NCI-H69 (cell line): ENCODE measurements at regions not wholly inside any gene's neighbourhood (a gene's known extent, or its start where the extent isn't known, plus 50 kb on each side); places are given as distances from the start of the nearest gene placed in this dataset.
A peak's percentile ranks its signal among the peaks of the same experiment; 100 is the strongest.

ENCODE experiments used
- DNase-seq: peaks from one replicate; lab custom pipeline; 2025; lab: John Stamatoyannopoulos, UW

GRCh38 chr9:82584349-82584863 lies 478.5 kb downstream of the RASEF start:
- no peak for DNase-seq

DNA sequence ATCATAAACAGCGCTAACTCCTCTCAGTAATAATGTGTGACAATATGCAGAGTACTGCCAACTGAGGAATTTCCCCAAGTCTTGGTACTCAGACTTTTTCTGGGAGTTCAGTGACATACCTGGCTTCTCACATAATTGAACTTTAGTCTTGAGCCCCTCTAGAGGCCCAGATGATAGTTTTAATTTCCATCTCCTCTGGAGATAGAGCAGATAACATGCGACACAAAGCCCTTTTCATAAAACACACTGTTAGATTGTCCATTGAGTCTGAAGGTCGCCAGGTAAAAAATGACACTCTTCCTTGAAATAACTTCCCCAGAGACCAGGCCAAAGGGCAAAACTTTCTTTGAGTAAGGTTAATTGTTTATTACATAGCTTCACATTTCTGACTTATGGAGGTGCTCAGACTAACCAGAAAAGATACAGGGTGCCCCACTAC lies 476.0 kb downstream of the RASEF start:
- no peak for DNase-seq

GRCh38 chr9:82588301-82589180 lies 474.4 kb downstream of the RASEF start:
- peak; percentile 74 for DNase-seq

GRCh38 chr9:82590845-82591244 lies 472.1 kb downstream of the RASEF start:
- DNase-seq, result no peak

- DNase-seq, result no peak
Observed at GRCh38 chr9:82593501-82593900, 469.4 kb downstream of the RASEF start.

DNA sequence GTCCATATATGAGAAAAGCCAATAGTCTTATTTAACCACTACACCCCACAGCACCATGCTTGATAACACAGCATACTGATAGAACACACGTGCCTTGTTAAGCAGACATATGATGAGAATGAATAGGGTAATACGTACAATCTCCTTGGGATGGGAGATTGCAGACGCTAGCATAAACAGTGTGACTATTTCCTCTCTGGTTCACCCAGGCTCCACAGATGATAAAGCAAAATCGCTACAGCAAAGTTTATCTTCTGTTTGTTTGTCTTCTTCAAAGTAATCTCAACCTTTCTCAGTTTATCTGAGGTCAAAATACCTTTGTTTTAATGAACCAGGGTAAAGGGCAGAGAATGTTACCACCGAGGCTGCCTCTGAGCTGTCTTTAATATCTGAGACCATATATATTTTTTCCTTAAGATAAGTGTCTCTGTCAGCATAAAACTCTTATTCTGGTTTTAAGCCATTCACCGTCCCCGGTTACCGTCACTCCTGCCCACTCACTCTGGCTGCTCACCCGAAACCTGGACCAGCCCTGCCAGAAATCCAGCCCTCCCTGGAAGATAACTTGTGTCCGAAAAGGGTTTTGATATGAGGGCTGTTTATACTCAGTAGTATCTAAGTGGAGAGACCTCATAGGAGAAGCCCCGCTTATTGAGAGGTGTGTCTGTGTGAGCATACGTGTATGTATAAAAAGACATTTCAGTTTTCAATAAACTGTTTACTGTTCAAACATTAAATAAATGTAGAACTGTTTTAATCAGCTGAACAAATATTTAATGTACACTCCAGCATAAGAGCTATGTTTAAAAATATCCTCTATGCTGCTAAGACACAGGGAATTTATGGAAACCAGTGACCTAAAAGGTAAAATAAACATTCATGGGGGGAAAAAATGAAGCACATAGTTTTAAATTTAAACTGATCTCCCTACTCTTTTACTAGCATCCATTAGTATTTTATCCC lies 465.4 kb downstream of the RASEF start:
- peak; percentile 75 for DNase-seq

GRCh38 chr9:82598241-82599039 lies 464.5 kb downstream of the RASEF start:
- peak; percentile 86 for DNase-seq

DNA sequence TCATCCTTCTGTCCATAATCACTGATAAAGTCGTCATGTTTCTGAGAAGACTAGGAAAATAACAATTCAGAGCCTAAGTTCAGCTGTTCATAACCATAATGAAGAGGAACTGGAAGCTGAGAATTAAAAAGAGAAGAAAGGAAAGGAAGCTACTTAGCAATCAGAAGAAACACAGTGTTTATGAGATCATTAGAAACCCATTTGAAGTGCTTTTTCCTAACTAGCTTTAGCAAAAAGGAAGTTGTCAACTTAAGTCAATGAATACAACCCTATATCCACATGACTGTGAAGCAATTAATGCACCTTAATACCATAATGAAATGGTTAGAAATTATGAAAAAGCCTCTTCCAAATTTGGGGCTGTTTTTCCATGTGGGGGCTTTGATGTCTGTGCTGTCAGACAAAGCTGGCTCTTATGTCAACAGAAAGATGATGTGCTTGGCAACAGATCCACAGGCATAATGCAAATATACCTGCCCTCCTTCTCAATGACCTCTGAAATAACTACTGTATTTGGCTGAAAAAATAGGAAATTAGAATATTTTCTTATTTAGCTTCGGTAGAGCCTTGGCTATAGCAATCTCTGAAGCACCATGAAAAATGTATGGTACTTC lies 463.5 kb downstream of the RASEF start:
- DNase-seq, result peak; percentile 86

DNA sequence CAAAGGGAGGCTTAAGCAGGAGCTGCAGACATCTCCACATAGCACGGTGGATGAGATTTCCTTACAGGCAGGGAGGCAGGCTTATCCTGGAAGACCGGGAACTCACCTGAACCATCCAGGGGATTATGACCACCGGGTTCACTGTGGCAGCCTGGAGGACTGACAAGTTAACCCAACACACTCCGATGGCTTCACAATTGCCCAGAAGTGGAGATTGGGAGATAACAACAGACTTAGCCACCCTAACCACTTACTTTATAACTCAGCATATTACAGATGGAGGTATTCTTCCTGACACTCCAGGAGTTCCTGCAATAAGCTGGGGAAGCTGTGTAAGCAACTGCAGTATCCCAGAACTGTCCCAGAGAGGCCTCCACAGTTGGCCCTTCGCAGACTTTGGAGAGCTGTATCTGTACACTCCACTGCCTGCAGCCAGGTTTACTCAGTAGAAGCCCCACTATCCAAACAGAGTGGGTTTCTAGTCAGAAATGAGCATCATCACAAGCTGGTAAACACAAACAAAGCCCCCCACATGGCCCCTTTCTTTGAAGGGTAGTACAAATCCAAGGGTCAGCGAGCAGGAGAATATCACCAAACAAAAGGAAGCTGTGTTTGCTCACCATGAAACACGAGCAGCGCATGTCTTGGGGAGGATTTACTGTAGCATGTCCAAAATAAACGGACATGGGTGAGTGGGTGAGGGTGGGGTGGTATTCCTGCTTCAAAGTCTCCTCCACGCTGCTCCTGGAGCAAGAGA lies 462.2 kb downstream of the RASEF start:
- DNase-seq, result peak; percentile 93

DNA sequence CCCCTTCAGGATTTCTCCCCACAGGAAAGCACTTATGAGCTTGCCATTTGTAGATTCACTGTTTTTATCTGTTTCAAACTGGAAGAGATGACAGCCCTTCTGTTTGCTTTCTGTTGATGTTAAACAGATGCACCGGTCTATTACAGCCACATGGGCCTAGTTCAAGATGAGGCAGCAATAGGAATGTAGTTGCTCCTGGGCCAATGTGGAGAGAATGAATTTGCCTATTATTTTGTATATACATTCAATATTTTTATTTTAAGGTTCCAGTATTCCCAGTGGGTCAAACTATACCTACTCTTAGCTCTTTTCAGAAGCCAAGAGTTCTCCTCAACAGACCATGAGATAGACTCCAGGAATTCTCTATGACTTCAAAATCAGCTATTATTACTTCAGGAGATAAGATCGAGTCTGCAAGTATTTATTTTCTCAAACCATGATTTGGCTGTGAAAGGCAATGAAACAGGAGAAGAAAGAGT lies 461.6 kb downstream of the RASEF start:
- DNase-seq, result no peak

DNA sequence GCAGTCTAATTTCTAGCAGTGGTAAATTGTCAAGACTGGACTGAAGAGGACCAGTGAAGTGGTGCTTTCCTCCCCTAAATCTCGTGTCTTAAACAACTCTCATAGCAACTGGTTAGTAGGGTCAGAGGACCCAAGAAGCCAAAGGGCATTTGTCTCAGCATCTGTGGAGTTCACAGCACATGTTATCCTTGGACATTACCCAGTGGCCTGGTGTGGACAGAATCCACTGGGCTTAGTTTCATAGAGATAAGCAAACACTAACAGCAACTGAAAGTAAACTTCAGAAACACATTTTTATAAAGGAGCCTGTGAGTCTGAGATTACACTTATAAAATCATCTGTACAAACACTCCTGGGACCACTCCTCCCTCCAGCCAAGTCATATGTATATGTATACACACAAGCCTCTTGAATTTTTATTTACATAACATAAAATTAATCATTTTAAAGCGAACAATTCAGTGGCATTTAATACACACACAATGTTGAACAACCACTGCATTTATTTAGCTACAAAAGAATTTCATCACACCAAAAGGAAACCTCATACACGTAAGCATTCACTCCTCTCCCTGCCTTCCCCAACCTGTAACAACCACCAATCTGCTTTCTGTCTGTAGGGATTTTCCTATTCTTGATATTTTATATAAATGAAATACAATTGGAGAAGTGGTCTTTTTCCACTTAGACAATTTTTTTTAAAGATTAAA lies 457.8 kb downstream of the RASEF start:
- DNase-seq, result peak; percentile 39

- DNase-seq, result no peak
Observed at GRCh38 chr9:82605657-82606031, 457.3 kb downstream of the RASEF start.

GRCh38 chr9:82606071-82606470 lies 456.9 kb downstream of the RASEF start:
- DNase-seq, result no peak

GRCh38 chr9:82606492-82607382 lies 456.2 kb downstream of the RASEF start:
- peak; percentile 88 for DNase-seq

DNA sequence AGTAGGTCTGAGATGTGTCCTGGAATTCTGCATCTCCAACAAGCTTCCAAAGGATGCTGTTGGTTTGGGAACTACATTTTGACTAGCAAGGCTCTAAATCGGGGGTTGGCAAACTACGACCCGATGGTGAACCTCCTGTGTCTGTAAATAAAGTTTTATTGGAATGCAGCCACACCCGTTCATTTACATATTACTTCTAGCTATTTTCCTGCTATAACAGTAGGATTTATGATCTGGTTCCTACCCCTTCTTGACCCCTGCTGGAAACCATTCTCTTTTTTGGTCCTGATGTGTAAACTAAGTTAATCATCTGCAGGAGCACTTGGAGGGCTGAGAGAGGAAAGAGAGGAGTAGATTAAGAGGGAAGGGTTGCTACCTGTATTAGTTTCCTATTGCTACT lies 454.5 kb downstream of the RASEF start:
- peak; percentile 87 for DNase-seq

DNA sequence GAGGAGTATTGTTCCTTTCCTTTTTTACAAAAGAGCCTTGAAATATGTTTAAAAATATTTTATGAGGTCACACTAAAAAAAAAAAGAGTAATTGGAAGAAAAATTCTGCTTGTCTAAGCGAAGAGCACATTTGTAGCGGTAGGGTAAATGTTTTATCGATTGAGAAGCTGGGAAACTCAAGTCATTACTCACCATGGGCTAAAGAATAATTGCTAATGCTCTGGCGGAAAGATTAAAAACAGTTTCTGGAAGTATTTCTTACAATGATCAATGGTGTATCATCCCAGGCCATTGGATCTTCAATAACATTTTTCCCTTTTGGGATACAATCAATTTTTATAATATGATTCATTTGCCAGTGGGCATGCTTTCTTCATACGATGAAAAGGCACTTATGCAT lies 450.0 kb downstream of the RASEF start:
- DNase-seq, result no peak

GRCh38 chr9:82613498-82613897 lies 449.4 kb downstream of the RASEF start:
- peak; percentile 26 for DNase-seq

DNA sequence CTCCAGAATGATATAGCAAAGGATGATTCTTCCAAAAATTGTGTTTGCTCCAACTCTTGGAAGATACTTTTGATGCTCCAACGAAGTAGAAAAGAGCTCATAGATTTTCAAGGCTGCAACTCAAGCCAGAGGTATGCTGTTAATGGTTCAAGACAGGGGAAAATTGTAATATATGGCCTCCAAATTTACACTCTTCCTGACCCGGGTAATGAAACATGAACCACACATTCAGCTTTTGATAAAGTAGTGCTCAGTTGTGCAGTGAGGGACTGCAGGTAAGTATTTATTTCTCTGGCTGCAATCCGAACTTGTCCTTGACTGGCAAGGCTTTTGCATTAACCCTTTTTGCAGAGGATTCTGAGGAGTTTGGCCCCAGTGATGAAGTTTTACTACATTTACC lies 446.4 kb downstream of the RASEF start:
- no peak for DNase-seq

GRCh38 chr9:82621447-82621846 lies 441.5 kb downstream of the RASEF start:
- DNase-seq, result peak; percentile 97
